HG03520 (cell line): ENCODE measurements at regions not wholly inside any gene's neighbourhood (a gene's known extent, or its start where the extent isn't known, plus 50 kb on each side); places are given as distances from the start of the nearest gene placed in this dataset.

Experiments
- ATAC-seq: cut with Tn5 transposase; IDR thresholded peaks from one replicate; pipeline ENCODE4 v1.9.1; 2021; ENCODE audit warnings: mild to moderate bottlenecking, moderate library complexity; ENCODE audit not compliant: unreplicated experiment

DNA sequence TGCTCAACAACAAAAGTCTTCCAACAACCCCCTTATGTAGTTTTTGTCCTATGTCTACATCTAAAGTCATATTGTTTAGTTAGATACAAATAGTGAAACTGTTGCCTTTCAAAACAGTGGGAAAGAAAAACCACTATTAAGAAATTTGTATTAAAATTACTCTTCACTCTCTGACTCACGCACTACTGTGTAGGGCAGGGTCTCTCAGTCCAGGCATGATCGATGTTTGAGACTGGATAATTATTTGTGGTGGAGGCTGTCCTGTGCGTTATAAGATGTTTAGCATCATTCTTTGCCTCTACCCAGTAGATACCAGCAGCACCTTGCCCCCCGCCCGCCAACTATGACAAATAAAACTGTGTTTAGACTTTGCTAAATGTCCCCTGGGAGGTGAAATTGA lies 369.4 kb upstream of the ZEB2 start:
- ATAC-seq, result no peak

DNA sequence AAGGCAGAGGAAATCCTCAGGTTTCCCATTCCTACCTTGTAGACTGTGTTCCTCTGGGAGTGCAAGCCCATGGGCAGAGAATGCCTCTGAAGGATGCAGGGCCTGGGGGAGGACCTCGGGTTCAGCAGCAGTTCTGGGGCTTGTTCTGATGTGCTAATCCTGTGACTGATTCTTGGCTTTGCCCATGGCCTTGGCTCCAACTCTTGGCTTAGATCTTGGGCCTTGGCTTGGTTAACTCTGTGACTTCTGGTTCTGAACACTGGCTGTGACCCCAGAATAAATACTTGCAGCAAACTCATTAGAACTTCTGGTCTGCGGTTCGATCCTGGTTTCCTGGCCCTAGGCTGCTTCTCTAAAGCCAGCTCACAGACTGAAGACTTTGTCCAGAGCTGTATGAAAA lies 366.9 kb upstream of the ZEB2 start:
- no peak for ATAC-seq

DNA sequence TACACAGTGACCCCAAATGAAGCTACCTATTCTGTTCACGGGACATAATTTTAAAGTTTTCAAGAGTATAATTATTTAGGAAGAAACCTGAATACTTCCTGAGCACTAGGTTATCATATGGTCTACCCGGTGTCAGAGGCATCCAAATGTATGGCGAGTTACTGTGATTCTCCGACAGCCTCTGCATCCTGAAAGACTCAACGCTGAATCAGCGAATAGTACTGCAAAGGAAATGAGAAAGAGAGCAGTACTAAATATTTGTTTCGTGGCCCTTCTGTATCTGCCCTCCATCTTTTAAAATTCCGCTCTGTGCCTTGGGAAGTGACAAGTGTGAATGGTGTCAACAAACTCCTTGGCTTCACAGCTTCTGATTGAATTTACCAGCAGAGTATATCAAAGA lies 358.0 kb upstream of the ZEB2 start:
- no peak for ATAC-seq

DNA sequence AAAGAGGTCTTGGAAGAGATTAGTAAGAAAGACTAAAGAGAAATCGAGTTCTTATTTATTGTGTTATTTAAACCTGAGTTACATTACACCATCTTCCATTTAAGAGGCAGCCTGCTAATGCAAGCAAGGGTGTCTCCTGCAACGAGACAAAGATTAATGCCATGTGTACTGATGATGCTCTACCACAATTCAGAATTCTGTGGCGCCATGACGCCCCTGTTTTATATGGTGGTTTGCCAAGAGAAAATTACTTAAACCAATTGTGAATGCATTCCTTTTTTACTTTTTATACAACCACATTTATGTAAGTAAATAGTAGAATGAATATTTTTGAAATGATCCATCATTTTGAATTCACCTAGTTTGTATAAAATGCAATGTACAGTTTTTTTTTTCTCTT lies 356.1 kb upstream of the ZEB2 start:
- no peak for ATAC-seq

DNA sequence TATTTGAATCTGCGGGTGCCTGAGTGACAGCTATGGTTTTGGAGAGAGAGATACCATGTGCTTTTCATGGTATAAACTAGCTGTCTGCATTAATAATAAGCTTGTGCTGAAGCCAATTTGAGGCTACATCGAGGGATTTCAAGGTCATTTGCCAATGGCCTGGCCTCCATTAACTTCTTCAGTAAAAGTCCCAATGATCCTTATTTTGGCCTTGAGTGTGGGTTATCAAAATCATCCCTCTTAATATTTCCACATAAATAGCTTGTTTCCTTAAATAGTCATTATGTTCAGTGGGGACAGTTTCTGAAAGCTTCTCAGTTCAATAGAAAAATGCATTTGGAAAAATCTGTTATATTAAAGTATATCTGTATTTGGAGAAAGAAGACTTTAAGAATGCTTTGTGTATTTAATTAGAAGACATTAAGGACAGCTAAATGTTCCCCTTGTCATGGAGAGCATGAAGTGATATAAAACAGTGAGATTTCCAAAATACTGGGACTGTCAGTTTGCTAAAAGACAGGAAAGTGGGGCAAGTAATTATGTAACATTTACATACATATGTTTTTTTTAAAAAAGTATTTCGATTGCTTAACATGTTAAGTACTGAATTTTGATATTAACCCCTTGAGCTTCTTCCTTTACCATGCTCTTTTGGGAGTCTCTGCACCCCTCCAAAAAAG lies 355.5 kb upstream of the ZEB2 start:
- ATAC-seq, result no peak

DNA sequence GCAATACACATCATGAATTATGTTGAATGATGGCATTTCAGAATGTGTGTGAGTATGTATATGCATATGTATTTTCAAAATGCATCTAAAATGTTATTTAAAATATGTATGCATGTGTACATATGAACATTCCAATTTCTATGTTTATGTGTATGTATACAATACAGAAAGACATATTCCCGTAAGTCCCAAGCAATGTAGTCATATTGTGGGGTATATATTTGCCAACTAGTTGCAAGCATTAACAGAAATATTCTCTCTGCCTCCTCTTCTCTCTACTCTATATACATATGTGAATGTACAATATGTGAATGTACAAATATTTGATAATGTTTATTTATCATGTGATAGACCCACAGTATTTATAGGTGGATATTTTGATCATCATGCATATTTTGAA lies 345.8 kb upstream of the ZEB2 start:
- no peak for ATAC-seq

DNA sequence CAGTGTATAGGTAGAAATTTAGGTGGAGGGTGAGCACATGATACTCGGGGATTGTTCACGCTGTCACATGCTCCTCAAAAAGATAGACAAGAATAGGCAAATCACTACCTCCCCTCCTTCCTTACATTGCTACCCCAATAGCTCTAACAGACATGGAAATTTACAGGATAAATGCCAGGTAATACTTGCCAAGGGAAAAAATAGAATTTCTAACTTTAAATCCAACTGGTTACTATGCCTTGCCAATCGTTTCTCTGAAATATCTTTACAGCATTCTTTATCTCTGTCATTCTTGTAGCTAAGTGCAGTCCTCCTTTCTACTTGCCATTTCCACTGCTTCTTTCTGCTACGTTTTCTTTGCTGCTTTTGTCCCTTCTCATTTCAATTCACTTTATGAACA lies 339.8 kb upstream of the ZEB2 start:
- no peak for ATAC-seq

DNA sequence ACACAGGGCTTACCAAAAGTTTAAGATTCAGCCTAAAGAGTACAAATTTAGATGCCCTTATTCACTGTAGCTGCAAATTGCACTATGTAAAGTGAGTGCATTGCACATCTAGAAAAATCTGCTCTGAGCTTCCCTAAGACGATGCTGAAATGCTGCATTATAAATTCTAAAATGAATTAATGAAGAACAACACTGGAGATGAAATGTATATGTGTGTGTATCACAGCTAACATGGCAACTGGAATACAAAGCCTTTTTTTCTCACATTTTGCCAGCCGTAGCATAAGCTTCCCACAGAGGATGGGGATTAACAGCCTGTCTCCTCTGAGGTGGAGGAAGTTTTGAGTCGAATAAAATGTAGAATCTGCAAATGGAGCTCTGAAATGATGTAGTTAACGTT lies 338.3 kb upstream of the ZEB2 start:
- no peak for ATAC-seq

DNA sequence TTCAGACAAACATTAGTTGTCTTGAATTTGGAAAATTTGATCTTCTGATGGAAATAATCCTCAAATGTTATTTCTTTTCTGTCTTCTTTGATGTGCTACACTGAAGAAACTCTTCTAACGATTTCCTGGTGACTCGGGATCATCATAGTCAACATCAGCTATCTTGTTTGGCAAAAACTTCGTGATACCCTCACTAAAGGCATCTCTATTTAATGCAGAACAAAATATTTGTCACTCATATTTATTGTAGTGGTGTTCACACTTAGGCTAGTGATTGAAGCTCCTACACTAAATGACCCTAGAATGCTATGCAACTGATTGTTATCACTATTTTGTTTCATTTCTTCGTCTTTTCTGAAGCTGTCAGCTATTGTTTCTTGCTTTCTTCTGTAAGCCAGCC lies 334.7 kb upstream of the ZEB2 start:
- ATAC-seq, result no peak

DNA sequence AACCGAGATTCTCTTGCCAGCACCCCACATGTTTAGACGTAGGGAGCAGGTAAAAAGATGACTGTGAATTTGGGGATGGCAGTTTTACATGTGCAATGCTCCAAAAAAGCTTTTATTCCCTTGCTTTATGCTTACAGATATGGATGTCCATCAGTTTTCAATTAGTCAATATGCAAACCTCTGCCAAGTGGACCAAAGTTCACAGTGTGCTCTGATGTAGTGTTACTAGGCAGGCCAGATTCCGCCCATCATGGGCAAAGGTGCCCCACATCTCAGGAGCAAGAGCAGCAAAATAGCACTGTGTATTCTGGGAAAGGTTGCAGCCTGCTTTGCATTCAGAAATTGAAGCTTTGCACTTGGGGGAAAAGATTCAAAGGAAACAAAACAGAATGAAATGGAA lies 329.7 kb upstream of the ZEB2 start:
- no peak for ATAC-seq

DNA sequence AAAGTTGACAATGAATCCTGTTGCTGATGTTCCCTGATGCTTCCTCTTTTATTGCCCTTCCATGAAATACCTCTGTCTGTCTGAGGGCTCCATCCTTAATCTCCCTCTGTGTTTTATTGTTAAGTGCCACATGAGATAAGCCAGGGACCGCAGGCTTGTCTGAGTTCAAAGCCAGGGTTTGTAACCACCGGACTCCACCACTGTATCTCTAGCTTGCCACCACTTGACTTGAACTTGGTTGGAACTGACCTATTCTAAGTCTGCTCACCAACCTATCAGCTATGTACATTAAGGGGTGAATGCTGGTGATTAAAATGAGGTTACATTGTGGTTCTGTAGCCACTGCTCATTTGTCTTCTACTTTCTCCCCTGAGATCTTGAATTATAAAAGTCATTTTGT lies 328.5 kb upstream of the ZEB2 start:
- no peak for ATAC-seq

DNA sequence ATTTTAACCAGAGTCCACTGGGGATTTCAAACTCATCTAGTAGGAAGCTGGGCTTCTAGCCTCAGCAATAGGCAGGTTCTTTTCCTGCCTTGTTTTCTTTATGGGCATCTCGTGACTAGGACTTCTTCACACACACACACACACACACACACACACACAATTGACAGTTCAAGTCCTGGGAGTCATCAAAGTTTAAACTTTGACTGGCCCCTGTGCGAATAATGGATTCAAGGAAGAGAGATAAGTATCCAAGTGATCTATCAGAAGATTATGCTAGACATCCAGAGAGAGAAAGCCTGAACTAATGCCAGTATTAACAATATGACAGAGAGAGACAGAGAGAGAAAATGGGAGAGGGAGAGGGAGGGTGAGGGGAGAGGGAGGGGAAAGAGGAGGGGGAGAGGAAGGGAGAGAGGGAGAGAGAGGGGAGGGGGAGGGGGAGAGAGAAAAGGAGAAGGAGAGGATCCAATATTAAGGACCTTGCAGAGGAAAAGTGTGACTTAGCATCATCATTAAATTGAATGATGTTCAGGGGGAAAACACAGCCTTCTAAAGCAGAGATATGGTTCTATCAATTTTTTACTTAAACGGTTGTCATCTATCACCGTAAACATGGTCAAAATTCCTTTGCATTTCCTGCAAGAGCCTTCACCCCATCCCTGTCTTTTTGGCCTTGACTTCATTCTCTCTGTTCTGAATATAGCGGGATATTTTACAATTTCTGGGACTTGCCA lies 327.6 kb upstream of the ZEB2 start:
- no peak for ATAC-seq

DNA sequence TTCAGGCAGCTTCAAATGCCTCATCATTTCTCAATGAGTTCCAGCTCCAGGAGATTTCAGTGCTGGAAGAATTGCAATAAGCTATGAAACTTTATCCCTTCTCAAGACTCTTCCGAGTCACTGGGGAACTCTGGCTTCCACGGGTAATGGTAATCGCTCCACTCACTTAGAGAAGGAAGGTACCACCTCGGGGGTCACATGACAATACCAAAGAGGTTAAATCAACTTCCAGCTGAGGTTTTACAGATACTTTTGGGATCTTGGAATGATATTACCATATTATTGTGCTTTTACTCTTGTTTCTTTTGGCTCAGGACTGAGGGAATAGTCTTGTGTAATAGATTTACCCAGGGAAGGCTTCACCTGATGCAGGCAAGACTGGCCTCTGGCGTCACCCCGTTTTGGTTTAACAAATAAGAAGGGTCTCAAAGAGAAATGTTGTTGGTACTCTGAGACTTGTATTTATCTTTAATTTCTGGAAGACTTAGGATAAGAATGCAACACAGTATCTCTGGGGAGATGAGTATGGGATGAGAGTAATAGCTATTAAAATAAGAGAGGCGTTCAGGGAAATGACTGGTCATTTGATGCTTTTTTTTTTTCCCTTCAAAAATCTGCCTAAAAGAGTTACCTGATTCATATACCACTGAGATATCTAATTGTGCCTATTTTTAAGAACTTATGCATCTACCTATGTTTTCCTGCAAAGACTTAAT lies 316.9 kb upstream of the ZEB2 start:
- no peak for ATAC-seq

DNA sequence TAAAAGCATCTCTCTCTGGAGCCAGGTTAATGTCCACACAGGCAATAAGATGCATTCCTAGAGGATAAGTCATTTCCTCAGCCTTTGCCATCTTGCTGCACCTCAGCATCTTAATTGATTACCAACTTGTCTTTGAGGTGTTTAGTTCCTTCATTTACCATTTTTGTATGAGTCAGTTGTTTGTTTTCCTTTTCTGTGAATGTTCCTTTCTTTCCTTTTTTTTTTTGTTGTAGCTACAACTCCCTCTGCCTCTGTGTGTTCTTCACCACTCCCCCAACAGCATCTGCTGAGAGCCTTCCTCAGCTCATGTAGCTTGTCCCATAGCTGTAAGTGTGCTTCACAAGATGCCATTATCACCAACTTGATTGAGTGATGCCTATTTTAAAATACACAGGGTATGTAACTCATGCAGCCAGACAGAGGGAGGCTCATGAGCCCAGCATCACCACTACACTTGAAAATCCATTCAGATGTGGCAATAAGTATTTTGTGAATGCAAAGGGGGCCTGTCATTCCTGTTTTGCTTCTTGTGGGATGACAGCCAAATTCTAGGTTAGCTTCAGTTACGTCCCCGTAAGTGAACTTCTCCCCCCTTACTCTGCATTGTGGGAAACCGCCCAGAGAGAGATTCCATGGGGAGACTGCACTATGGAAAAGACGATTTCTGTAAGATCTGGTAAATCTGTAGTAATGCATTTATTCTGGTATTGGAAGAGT lies 315.9 kb upstream of the ZEB2 start:
- ATAC-seq, result no peak

DNA sequence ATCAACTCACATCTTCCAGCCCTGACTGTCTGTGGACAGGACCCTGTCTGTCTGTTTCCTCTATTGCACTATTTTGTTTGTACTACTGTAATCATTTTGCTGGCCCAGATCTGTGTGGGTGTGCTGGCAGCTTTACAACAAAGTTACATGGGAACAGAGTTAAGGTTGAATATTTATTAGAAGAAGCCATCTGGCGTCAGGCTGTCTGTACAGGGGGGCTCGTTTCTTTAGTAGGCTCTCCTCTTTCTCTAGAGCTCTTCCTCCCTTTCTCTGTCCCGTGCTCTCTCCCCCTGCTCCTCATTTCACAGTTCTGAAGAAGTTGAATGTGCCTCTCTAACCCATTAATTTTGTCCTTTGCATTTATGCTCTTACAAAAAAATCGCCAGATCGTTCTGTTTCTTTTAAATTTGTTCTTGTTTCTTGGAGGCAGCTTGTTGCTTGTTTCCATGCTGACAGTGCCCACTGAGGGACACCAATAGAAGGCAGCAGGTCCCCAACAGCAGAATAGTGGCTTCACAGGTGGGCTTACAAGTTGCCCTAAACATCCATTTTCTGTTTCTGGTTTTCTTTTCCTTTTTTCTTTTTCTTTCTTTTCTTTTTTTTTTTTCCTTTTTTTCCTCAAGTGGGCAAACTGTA lies 315.2 kb upstream of the ZEB2 start:
- ATAC-seq, result no peak

DNA sequence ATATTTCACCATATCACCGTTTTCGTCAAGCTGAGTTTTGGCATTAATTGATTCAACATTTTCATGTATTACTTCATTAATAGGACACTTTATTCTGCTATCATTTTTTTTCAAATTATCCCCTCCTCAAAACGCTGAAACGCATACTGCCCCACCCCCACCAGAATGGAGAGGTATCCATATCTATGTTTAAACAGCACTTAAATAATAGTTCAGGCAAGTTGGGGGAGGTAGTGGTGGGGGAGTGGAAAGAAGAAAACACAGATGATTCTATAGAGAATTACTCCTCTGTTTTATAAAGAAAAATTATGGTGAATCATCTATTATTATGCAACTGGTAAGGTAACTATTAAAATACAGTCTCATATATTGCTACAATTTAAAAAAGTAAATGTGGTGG lies 314.4 kb upstream of the ZEB2 start:
- no peak for ATAC-seq

DNA sequence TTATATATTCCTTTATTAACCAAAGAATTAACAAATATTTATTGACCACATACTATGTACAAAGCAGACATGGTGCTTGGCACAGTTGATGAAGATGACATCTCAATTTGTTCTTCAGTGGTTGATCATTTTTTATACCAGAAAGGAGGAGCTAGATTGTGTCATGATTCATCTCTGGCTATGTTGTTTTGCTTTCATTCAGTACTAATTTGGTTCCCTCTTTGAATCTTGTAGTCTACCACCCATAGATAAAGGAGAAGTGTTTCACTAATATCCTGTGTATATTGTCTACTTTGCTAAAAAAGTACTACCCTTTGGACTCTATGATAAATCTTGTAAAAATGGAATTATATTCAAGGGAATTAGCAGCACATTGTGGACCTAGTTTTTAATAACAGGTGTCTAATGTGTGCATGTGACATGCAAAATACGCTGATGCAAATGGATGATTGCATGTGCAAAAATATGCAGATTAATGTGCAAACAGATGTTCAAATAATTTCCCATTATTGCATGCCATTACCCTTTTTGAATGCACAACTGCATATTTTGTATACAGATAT lies 313.2 kb upstream of the ZEB2 start:
- ATAC-seq, result no peak

DNA sequence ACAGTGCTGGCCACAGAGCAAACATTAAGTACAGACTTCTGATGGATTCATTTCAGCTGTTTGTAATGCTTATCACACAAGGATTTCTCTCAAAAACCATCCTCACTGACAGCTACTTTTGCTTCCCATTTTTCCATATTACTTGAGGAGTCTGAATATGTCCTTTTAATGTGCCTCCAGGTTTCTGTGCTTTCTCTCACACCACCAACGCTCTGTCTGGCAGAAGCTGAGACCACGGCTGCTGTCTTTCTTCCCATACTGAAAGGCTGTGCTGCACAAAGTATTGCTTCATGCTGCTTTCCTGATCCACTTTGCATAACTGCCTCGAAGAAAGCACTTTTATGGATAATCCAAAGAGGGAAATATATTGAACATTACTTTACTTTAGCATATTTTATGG lies 312.1 kb upstream of the ZEB2 start:
- ATAC-seq, result no peak

DNA sequence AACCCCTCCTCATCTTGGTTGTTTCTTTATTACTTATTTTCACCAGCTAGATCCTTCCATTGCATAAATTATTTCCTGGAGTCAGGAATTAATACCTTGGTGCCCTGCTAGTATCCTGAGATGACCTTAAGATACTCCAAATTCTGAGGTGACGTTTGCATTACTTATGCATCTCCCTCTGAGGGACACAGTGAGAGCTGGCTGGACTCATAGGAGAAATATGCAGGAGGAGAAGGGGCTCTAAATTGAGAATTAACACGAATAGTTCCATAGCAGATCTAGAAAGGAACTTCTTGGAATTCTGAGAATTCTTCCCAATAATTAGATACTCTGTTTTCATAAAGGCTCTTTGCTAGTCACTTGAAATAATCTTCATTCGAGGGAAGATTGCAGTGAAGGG lies 310.6 kb upstream of the ZEB2 start:
- ATAC-seq, result no peak

DNA sequence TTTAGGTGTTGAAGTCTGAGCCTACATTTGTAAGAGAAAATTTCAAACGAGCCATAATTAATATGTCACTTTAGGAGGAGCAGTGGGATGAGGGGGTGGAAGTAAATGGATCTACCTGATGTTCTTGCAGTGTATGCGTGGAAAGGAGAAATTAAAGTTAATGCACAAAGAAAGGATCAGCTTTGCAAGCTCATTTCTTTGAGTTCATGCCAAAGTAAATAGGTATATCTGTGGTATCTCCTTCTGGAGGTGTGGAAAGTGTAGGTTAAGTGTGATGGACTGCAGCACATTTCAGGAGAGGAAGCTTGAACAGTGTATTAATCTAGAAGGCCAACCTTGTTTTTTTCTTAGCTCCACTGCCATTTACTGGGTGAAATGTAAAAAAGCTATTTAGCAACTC lies 307.5 kb upstream of the ZEB2 start:
- no peak for ATAC-seq

DNA sequence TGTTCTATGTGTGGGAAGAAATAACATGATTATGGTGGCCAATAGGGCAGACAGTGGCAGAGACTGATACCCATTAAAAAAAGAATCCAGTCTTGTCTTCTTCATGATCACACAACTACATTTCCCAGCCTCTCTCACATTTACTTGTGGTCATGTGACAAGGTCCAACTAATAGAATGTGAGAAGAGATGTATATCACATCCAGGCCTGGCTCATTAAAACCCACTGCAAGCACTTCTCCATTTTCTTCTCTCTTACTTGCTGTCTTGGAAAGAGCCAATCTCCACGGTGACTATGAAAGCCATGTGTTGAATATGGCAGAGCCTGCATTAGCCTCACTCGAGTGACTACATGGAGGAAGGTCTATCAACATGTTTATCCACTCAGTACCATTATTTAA lies 306.2 kb upstream of the ZEB2 start:
- ATAC-seq, result no peak
